Hematopoietic multipotent progenitor cell (in vitro differentiated cells): ENCODE measurements at regions not wholly inside any gene's neighbourhood (a gene's known extent, or its start where the extent isn't known, plus 50 kb on each side); places are given as distances from the start of the nearest gene placed in this dataset.
A peak's percentile ranks its signal among the peaks of the same experiment; 100 is the strongest.

Experiments
- DNase-seq, 3 donors: peaks; one replicate each; pipeline ENCODE4 v3.0.0-alpha.2; 2011 to 2015; ENCODE audit warnings: low read depth in 2 of 3, low spot score in 2 of 3

DNA sequence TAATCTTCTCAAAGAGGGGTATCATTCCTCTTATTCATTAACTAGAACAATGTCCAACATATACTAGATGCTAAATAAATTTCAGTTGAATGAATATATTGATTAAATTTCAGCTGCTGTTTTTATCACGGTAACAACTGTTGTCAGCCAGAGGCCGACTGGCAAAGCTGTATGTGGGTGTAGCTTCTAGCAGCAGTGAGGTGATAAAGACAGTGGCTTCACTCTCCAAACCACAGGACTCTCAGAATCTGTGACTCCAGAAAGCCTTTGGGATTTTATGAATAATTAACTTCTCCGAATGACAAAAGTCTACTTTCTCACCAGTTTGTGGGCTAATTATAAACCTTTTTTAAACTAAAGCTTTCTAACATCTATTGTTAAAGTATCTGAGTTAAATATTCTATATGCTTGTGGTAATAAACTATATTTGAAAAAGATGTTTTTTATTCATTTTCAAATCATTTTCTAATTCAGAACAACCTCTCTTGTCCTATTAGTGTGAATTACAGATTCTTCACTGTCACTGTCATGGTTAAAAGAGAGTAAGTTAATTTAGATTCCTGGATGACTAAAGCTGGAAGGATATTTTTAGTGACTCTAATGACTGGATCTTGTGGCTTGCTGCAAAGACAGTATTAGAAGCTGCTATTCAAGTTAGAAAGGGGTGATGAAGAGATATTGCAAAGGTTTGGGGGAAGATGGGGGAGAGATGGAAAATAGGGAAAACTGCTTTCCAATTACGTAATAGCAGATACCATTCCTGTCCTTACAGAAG is 796.4 kb upstream of the ARPP21 start:
- DNase-seq, result no peak

GRCh38 chr3:34844323-34844620 is 795.1 kb upstream of the ARPP21 start:
- no peak for DNase-seq

DNA sequence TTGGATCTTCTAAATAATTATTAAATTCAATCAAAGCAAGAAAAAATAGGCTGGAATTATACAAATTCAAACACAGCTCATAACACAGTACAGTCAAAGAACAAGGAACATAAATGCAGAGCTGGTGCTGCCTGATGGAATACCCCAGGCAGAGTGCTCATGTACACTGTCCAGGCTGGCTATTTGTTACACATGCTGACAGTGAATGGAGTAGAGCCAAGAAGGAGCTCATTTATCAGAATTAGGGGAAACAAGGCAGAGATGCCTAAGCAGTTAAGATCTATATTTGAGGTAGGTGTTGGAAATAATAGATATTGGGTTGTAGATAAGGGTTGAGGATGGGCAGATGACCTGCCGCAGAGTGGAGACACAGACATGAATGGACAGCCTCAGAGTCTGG is 788.2 kb upstream of the ARPP21 start:
- no peak for DNase-seq

DNA sequence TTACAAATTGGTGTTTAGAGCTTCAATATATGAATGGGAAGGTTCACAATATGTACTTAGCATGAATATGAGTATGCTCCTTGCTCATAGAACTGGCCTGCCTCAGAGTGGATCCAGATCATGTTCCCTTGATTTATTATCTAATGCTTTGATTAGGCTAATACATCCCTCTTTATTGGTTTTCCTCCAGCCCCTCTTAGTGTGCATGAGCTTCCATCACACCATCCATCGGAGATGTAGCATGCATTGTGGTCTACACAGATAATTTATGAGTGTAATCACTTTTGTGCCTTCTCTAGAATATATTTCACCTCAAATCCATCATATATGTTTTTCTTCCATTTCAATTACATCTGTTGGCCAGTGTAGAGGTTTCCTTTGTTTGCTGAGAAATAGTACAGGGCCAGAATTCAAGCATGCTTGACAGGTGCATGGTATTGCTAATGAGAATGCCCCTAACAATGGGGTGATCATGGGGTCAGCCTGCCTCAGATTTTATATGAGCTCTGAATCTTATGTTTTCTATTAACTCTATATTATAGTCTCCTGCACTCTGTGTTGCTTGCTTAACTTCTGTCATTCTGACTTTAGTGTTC is 786.4 kb upstream of the ARPP21 start:
- DNase-seq, result no peak

GRCh38 chr3:34856081-34856947 is 783.0 kb upstream of the ARPP21 start:
- no peak for DNase-seq

GRCh38 chr3:34858067-34858660 is 781.2 kb upstream of the ARPP21 start:
- DNase-seq, result no peak

GRCh38 chr3:34859746-34860145 is 779.6 kb upstream of the ARPP21 start:
- DNase-seq, result no peak

DNA sequence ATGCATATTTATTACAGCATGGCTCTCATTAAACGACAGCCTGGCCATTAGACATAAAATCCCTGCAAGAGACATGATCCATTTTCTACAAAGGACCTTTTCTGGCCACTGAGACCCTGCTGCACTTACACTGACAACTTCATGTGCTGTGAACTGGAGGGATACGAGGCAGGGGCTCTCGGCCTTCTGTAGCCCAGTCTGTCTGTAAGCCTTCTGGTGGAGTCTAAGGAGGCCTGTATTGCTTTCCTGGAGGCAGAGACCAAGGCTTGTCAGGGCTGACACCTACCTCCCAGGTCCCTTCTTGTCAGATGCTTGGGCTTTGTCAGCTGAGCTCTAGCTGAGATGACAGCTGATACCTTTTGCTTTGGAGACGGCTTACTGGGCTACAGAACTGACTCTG is 776.9 kb upstream of the ARPP21 start:
- no peak for DNase-seq

DNA sequence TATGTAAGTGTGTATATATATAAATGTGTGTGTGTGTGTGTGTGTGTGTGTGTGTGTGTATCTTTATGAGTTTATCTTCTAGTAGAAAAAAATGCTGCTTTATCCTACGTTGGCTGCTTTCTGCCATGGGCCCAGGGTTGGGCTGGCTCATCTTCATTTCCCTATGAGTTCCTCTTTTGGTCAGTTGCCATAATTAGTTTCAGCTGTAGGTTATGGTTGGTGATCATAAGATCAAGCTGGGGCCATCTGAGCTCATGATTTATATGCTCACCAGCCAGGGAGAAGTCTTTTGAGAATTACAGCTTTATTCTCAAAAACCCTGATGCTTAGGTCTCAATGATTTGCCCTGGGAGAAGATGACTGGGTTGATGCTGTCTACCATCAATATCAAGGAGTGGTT is 775.8 kb upstream of the ARPP21 start:
- no peak for DNase-seq

- DNase-seq, result no peak
Measured at GRCh38 chr3:34864011-34864410, 775.3 kb upstream of the ARPP21 start.

DNA sequence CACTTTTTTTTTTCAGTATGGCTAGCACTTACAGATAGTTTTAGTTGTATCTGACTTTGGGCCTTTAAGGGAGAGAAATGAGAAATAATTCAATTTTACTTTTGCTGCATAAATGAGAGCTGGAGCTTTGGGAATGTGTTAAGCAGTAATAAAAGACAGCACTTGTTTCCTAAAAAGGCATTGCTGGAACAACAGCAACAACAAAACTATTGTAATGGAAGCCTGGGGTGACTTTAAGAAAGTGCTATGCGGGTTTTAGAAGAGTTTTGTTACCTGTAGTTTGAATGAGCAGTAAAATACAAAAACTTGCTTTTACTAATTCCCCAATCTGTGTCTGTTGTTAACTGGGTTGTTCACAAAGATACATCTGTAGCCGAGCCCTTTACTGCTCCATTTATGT is 774.0 kb upstream of the ARPP21 start:
- no peak for DNase-seq

- no peak for DNase-seq
Measured at GRCh38 chr3:34868935-34869334, 770.4 kb upstream of the ARPP21 start.

GRCh38 chr3:34869696-34870095 is 769.6 kb upstream of the ARPP21 start:
- DNase-seq, result no peak

DNA sequence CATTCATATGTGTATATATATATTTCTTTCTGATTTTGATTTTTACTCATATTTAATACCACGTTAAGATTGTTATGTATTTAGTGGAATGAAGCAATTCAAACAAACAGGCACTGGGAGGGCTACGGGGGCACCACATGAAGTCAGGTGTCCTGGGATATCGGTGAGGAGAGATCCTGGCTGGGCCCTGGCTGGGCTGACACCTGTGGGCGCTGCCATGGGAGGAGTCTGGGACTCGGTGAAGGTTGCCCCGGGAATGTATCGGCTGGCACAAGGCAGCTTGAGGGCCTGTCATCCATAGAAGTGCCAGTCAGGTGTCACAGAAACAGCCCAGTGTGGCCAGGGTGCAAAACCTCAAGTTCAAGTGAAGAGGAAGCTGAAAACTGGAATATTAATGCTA is 766.9 kb upstream of the ARPP21 start:
- no peak for DNase-seq

DNA sequence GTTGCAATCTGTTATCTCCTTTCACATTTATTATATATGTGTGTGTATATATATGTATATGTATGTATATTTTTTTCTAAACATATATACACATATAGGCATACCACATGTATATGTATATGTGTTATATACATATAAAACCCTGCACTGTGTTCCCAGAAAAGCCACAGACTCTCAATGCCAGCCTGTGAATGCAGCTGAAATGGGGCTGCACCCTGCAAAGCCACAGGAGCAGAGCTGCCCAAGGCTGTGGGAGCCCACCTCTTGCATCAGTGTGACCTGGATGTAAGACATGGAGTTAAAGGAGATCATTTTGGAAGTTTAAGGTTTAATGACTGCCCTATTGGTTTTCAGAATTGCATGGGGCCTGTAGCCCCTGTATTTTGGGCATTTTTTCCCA is 762.3 kb upstream of the ARPP21 start:
- DNase-seq, result no peak

- DNase-seq, result no peak
Measured at GRCh38 chr3:34878488-34878887, 760.8 kb upstream of the ARPP21 start.

DNA sequence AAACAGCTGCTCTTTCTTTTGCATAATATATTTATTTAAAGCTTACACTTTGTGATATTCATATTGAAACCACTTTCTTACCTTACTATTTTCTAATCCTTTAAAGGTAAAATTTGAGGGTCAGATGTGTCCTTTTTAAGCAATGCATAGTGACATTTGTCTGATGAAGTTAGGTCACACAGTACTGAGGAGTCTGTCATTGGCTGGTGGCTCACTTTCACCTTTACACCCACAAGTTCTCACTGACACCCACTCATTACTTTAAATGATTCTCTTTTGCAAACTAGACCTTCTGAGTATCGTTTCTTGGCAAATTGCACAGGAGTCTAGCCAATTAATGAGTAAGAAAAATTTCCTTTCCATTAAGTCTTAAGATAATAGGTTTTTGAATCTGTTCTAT is 758.3 kb upstream of the ARPP21 start:
- DNase-seq, result no peak

DNA sequence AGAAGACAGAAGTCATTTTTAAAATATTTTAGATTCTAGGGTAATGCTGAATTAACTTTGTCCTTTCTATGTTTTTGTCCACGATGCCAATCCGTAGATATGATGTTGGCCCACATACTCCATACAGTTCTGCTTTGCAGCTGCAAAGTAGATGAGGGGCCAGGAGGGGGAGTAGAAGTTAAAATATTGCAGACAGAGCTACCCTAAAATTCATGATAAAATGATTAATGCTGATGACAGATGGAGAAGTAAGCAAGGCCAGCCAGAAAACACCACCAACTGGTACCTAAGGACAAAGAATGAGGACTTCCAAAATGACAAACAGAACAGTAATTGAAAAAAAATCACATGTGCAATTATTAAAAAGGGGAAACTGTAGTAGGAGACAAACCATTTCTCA is 756.6 kb upstream of the ARPP21 start:
- DNase-seq, result peak in 1 of 3 donors; percentile 1

DNA sequence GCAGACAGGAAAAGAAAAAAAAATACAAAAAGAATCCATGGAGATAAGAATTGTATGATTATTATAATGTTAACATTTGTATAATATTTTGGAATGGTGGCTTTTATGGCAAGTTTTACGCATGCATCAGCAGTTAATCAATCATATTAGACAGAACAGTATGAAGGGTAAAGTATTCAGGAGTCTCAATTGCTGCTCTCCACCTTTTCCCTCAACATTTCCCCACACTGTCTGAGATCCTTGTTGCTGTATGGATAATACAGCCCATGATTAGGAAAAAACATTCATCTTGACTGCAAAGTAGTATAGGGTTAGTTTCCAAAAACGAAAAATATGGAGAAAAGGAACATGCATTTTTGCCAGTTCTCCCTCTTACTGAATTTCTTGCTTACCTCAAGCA is 755.3 kb upstream of the ARPP21 start:
- DNase-seq, result no peak

GRCh38 chr3:34886443-34886842 is 752.9 kb upstream of the ARPP21 start:
- DNase-seq, result no peak

DNA sequence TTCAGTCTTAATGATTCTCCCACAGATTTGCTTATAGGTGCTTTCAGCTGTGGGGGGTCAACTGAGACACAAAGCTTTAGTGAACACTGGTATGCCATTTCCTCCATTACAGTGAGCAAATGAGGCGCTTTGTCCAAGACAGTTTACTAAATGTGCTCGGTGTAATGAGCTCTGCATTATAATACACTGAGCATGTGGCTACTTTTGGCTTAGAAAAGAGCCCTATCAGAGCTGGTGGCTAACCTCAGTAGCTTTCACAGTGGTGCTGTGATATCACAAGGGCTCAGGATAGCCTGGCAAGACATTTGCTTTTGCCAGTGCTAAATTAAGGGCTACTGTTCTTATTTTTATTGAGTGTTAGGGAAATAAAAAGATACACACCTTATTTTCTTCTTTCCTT is 749.7 kb upstream of the ARPP21 start:
- DNase-seq, result no peak

DNA sequence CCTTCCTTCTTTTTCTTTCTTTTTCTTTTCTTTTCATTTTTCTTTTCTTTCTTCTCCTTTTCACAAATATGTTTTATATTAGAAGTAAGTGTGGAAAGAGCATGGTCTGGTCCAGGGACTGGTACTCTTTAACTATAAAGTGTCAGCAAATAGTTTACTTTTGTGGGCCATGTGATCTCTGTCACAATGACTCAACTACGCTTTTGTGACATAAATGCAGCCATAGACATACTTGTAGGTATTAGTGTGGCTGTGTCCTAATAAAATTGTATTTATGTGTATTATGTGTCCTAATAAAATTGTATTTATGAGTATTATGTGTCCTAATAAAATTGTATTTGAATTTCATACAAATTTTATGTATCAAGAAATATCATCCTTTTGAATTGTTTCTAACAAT is 749.1 kb upstream of the ARPP21 start:
- no peak for DNase-seq
